Keratinocyte (primary cell): ENCODE measurements at regions not wholly inside any gene's neighbourhood (a gene's known extent, or its start where the extent isn't known, plus 50 kb on each side); places are given as distances from the start of the nearest gene placed in this dataset.
A peak's percentile ranks its signal among the peaks of the same experiment; 100 is the strongest.

Source experiments
- DNase-seq: peaks from one replicate; pipeline ENCODE4 v3.0.0-alpha.2; 2011; ENCODE audit warnings: low read depth, missing footprints, low spot score
- FAIRE-seq: peaks from 2 replicates; lab custom pipeline; 2011; peaks lifted over from hg19 to GRCh38; lab: Jason Lieb, UNC
- H2AFZ ChIP-seq: 2 replicates; pipeline ENCODE4 v1.6.0; 2012; ENCODE audit warnings: low read length, control low read depth, inconsistent platforms; ENCODE audit not compliant: control insufficient read depth
- H3K27ac ChIP-seq: 2 replicates; pipeline ENCODE4 v1.5.1; 2011; ENCODE audit warnings: low read length; ENCODE audit not compliant: control insufficient read depth, insufficient read depth
- H3K27me3 ChIP-seq: 3 replicates; pipeline ENCODE4 v1.6.0; 2011; ENCODE audit warnings: low read length; ENCODE audit not compliant: control insufficient read depth, insufficient read depth; ENCODE audit errors: extremely low read depth
- H3K36me3 ChIP-seq, 2 experiments: 2 replicates in 1 of 2; 3 replicates in 1 of 2; pipeline ENCODE4 v1.5.1; 2011; ENCODE audit warnings: low read length in 2 of 2, mild to moderate bottlenecking in 1 of 2; ENCODE audit not compliant: control insufficient read depth in 2 of 2, insufficient read depth in 2 of 2; ENCODE audit errors: extremely low read depth in 1 of 2
- H3K4me1 ChIP-seq: 3 replicates; pipeline ENCODE4 v1.5.1; 2011; ENCODE audit warnings: low read length; ENCODE audit not compliant: control insufficient read depth, insufficient read depth; ENCODE audit errors: extremely low read depth
- H3K4me2 ChIP-seq: 3 replicates; pipeline ENCODE4 v1.6.0; 2011; ENCODE audit warnings: low read depth, low read length; ENCODE audit not compliant: control insufficient read depth, insufficient read depth; ENCODE audit errors: extremely low read depth
- H3K4me3 ChIP-seq, 3 experiments: fragments of 200-600 bp in 1 of 3; sonication (generic) in 1 of 3; 2 replicates in 2 of 3; 3 replicates in 1 of 3; pipeline ENCODE4 v1.5.1; 2011 to 2016; ENCODE audit warnings: low read length in 3 of 3, mild to moderate bottlenecking in 3 of 3, control low read depth in 2 of 3, inconsistent platforms in 1 of 3, low read depth in 1 of 3, mixed read lengths in 1 of 3, mixed run types in 1 of 3, moderate library complexity in 1 of 3; ENCODE audit not compliant: control insufficient read depth in 2 of 3, insufficient read depth in 2 of 3; ENCODE audit errors: extremely low read depth in 1 of 3
- H3K79me2 ChIP-seq: 2 replicates; pipeline ENCODE4 v1.6.0; 2012; ENCODE audit warnings: low read length; ENCODE audit not compliant: control insufficient read depth, insufficient read depth
- H3K9ac ChIP-seq: 3 replicates; pipeline ENCODE4 v1.6.0; 2011; ENCODE audit warnings: low read length; ENCODE audit not compliant: control insufficient read depth, insufficient read depth; ENCODE audit errors: extremely low read depth
- H3K9me1 ChIP-seq: 3 replicates; pipeline ENCODE4 v1.6.0; 2011; ENCODE audit warnings: low read length; ENCODE audit not compliant: control insufficient read depth, insufficient read depth; ENCODE audit errors: extremely low read depth
- H3K9me3 ChIP-seq: 2 replicates; pipeline ENCODE4 v1.5.1; 2012; ENCODE audit warnings: low read depth, low read length; ENCODE audit not compliant: control insufficient read depth
- H4K20me1 ChIP-seq: 3 replicates; pipeline ENCODE4 v1.6.0; 2011; ENCODE audit warnings: low read length; ENCODE audit not compliant: control insufficient read depth, insufficient read depth; ENCODE audit errors: extremely low read depth
- EZH2 ChIP-seq: IDR thresholded peaks from one replicate; pipeline ENCODE4 v1.6.1; 2012; ENCODE audit warnings: inconsistent platforms, mild to moderate bottlenecking, low read length, moderate library complexity
- dilution Hi-C: fragments of 300-500 bp; cut with MboI; formaldehyde crosslinking; loops from one replicate; pipeline ENCODE4 v1.7.0; 2020; ENCODE audit warnings: low sequenced_read_pairs; ENCODE audit not compliant: extremely low pct_ligation_motif_present
- TF ChIP-seq, protein P1 (sequence below), 3 experiments: IDR thresholded peaks in 1 of 3; conservative IDR thresholded peaks in 1 of 3; optimal IDR thresholded peaks in 1 of 3; 2 replicates in 2 of 3; 3 replicates in 1 of 3; pipeline versions ENCODE3 to v1.5.1; 2011; ENCODE audit warnings: low read length in 3 of 3, mild to moderate bottlenecking in 3 of 3, moderate library complexity in 2 of 3, control low read depth in 1 of 3, inconsistent platforms in 1 of 3; ENCODE audit not compliant: insufficient read depth in 2 of 3; ENCODE audit errors: extremely low read depth in 1 of 3

DNA sequence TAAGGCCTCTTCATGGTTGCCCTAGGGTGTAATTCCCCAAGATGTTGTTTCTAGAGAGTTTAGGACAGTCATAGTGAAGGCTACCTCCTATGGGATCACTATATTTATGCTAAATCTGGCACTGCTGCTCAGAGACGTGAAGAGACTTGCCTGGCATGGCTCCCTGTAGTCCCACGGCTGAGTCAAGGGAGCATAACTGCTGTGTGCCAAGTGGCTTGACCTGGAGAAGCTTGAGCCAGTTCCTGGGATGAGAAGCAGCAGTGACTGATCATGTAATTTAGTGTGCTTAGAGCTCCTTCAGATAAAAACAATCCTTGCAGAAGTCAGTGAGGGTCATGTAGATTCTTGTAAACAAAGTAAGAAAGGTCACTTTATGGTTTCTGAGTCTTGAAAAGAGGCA is 68.9 kb upstream of the TSPAN2 start:
- Histone ChIP-seq H3K36me3 (no peaks in the 10 kb centered on the region), H3K4me1 (peaks cover 21% of the 10 kb centered on the region), H4K20me1 (no peaks in the 10 kb centered on the region), H3K4me3 (no peak overlapping the region), H3K9me3 (no peaks in the 10 kb centered on the region), H3K27ac (no peak overlapping the region), H3K9me1 (no peaks in the 10 kb centered on the region), H3K4me2 (peak overlapping the region; percentile 4), H3K9ac (no peak overlapping the region), H3K27me3 (no peaks in the 10 kb centered on the region), H3K79me2 (no peaks in the 10 kb centered on the region), H2AFZ (no peak overlapping the region)
- FAIRE-seq (peak; percentile 97), DNase-seq (no peak)
- dilution Hi-C loops = no loop called here
- no peak for TF ChIP-seq EZH2
- TF ChIP-seq, protein P1, sequence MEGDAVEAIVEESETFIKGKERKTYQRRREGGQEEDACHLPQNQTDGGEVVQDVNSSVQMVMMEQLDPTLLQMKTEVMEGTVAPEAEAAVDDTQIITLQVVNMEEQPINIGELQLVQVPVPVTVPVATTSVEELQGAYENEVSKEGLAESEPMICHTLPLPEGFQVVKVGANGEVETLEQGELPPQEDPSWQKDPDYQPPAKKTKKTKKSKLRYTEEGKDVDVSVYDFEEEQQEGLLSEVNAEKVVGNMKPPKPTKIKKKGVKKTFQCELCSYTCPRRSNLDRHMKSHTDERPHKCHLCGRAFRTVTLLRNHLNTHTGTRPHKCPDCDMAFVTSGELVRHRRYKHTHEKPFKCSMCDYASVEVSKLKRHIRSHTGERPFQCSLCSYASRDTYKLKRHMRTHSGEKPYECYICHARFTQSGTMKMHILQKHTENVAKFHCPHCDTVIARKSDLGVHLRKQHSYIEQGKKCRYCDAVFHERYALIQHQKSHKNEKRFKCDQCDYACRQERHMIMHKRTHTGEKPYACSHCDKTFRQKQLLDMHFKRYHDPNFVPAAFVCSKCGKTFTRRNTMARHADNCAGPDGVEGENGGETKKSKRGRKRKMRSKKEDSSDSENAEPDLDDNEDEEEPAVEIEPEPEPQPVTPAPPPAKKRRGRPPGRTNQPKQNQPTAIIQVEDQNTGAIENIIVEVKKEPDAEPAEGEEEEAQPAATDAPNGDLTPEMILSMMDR (optimal IDR thresholded peaks at IDR 0.05 in 1 of 3, IDR thresholded peaks at IDR 0.05 in 1 of 3, conservative IDR thresholded peaks at IDR 0.05 in 1 of 3; ENCODE audit: extremely low read depth in 1 of 3, insufficient read depth in 2 of 3, low read length in 3 of 3) = no peak

GRCh38 chr1:115156826-115157468 is 67.6 kb upstream of the TSPAN2 start:
- Histone ChIP-seq H3K9me1 (no peaks in the 10 kb centered on the region), H4K20me1 (no peaks in the 10 kb centered on the region), H3K27me3 (no peaks in the 10 kb centered on the region), H3K79me2 (no peaks in the 10 kb centered on the region), H3K4me2 (no peak overlapping the region), H3K36me3 (no peaks in the 10 kb centered on the region), H3K27ac (no peak overlapping the region), H3K4me1 (peaks cover 21% of the 10 kb centered on the region), H3K9me3 (no peaks in the 10 kb centered on the region), H3K4me3 (no peak overlapping the region), H3K9ac (no peak overlapping the region), H2AFZ (no peak overlapping the region)
- TF ChIP-seq, protein P1 (optimal IDR thresholded peaks at IDR 0.05 in 1 of 3, IDR thresholded peaks at IDR 0.05 in 1 of 3, conservative IDR thresholded peaks at IDR 0.05 in 1 of 3; ENCODE audit: extremely low read depth in 1 of 3, insufficient read depth in 2 of 3, low read length in 3 of 3) = no peak
- TF ChIP-seq EZH2 = no peak
- DNase-seq = no peak
- dilution Hi-C loops = no loop called here
- FAIRE-seq = peak; percentile 44
